ENCODE measurements at regions not wholly inside any gene's neighbourhood (a gene's known extent, or its start where the extent isn't known, plus 50 kb on each side); places are given as distances from the start of the nearest gene placed in this dataset.

GRCh38 chr2:149892563-149892962 lies 305.0 kb upstream of the MMADHC start:
- H3K27ac Mint-ChIP-seq (ENCODE audit: unreplicated experiment) = no peak overlapping the region

GRCh38 chr2:149885946-149886345 lies 298.4 kb upstream of the MMADHC start:
- TF ChIP-seq CTCF (IDR thresholded peaks at IDR 0.05; ENCODE audit: unreplicated experiment) = no peak
- Mint-ChIP-seq H3K4me1 (ENCODE audit: unreplicated experiment) (no peaks in the 10 kb centered on the region), H3K4me3 (ENCODE audit: unreplicated experiment) (no peak overlapping the region), H3K27me3 (ENCODE audit: unreplicated experiment) (no peaks in the 10 kb centered on the region), H3K9me3 (ENCODE audit: unreplicated experiment) (no peaks in the 10 kb centered on the region), H3K27ac (ENCODE audit: unreplicated experiment) (no peak overlapping the region), H3K36me3 (ENCODE audit: low read depth, unreplicated experiment) (no peaks in the 10 kb centered on the region)
- DNase-seq (ENCODE audit: low spot score) = no peak

More at GRCh38 chr2:149892563-149892962, 305.0 kb upstream of the MMADHC start:
- H3K27me3 Mint-ChIP-seq (ENCODE audit: unreplicated experiment) = no peaks in the 10 kb centered on the region
- no peaks in the 10 kb centered on the region for H3K36me3 Mint-ChIP-seq (ENCODE audit: low read depth, unreplicated experiment)
- no peaks in the 10 kb centered on the region for H3K4me1 Mint-ChIP-seq (ENCODE audit: unreplicated experiment)
- DNase-seq (ENCODE audit: low spot score) = no peak
- no peak for TF ChIP-seq CTCF (IDR thresholded peaks at IDR 0.05; ENCODE audit: unreplicated experiment)
- H3K4me3 Mint-ChIP-seq (ENCODE audit: unreplicated experiment) = no peak overlapping the region
- H3K9me3 Mint-ChIP-seq (ENCODE audit: unreplicated experiment) = no peaks in the 10 kb centered on the region

GRCh38 chr2:149885468-149885867 lies 297.9 kb upstream of the MMADHC start:
- no peak for DNase-seq (ENCODE audit: low spot score)
- Mint-ChIP-seq H3K9me3 (ENCODE audit: unreplicated experiment) (no peaks in the 10 kb centered on the region), H3K4me1 (ENCODE audit: unreplicated experiment) (no peaks in the 10 kb centered on the region), H3K36me3 (ENCODE audit: low read depth, unreplicated experiment) (no peaks in the 10 kb centered on the region), H3K4me3 (ENCODE audit: unreplicated experiment) (no peak overlapping the region), H3K27ac (ENCODE audit: unreplicated experiment) (no peak overlapping the region), H3K27me3 (ENCODE audit: unreplicated experiment) (no peaks in the 10 kb centered on the region)
- TF ChIP-seq CTCF (IDR thresholded peaks at IDR 0.05; ENCODE audit: unreplicated experiment) = no peak

GRCh38 chr2:149884871-149885270 lies 297.3 kb upstream of the MMADHC start:
- no peaks in the 10 kb centered on the region for H3K27me3 Mint-ChIP-seq (ENCODE audit: unreplicated experiment)
- H3K4me3 Mint-ChIP-seq (ENCODE audit: unreplicated experiment) = no peak overlapping the region
- DNase-seq (ENCODE audit: low spot score) = no peak

GRCh38 chr2:149877913-149878312 lies 290.3 kb upstream of the MMADHC start:
- Mint-ChIP-seq H3K9me3 (ENCODE audit: unreplicated experiment) (no peaks in the 10 kb centered on the region), H3K4me1 (ENCODE audit: unreplicated experiment) (peaks cover 3% of the 10 kb centered on the region), H3K4me3 (ENCODE audit: unreplicated experiment) (no peak overlapping the region), H3K36me3 (ENCODE audit: low read depth, unreplicated experiment) (no peaks in the 10 kb centered on the region), H3K27ac (ENCODE audit: unreplicated experiment) (no peak overlapping the region), H3K27me3 (ENCODE audit: unreplicated experiment) (no peaks in the 10 kb centered on the region)
- TF ChIP-seq CTCF (IDR thresholded peaks at IDR 0.05; ENCODE audit: unreplicated experiment) = no peak
- DNase-seq (ENCODE audit: low spot score) = no peak

More at GRCh38 chr2:149884871-149885270, 297.3 kb upstream of the MMADHC start:
- H3K27ac Mint-ChIP-seq (ENCODE audit: unreplicated experiment) = no peak overlapping the region
- H3K4me1 Mint-ChIP-seq (ENCODE audit: unreplicated experiment) = no peaks in the 10 kb centered on the region
- no peaks in the 10 kb centered on the region for H3K36me3 Mint-ChIP-seq (ENCODE audit: low read depth, unreplicated experiment)
- H3K9me3 Mint-ChIP-seq (ENCODE audit: unreplicated experiment) = no peaks in the 10 kb centered on the region
- TF ChIP-seq CTCF (IDR thresholded peaks at IDR 0.05; ENCODE audit: unreplicated experiment) = no peak
